Mesothelial cell of epicardium (in vitro differentiated cells): ENCODE measurements at regions not wholly inside any gene's neighbourhood (a gene's known extent, or its start where the extent isn't known, plus 50 kb on each side); places are given as distances from the start of the nearest gene placed in this dataset.

Experiments used
- DNase-seq, 2 experiments: peaks; one replicate each; pipeline ENCODE4 v3.0.0; 2021; ENCODE audit warnings: low spot score in 2 of 2; ENCODE audit not compliant: unreplicated experiment in 2 of 2
- H3K27ac Mint-ChIP-seq: 2 replicates; pipeline ENCODE4 v1.8.0; 2021; ENCODE audit warnings: mixed read lengths
- H3K27me3 Mint-ChIP-seq: 2 replicates; pipeline ENCODE4 v1.8.0; 2021; ENCODE audit warnings: low read depth, mixed read lengths
- H3K36me3 Mint-ChIP-seq: 2 replicates; pipeline ENCODE4 v1.8.0; 2021; ENCODE audit warnings: mixed read lengths
- H3K4me1 Mint-ChIP-seq: 2 replicates; pipeline ENCODE4 v1.8.0; 2021; ENCODE audit warnings: mixed read lengths
- H3K4me3 Mint-ChIP-seq: 2 replicates; pipeline ENCODE4 v1.8.0; 2021; ENCODE audit warnings: mild to moderate bottlenecking, moderate library complexity, mixed read lengths
- H3K9me3 Mint-ChIP-seq: 2 replicates; pipeline ENCODE4 v1.8.0; 2021; ENCODE audit warnings: mixed read lengths
- CTCF ChIP-seq: fragments of 200-600 bp; sonication (generic); IDR thresholded peaks from one replicate; pipeline ENCODE4 v1.5.0; 2021; ENCODE audit warnings: antibody characterized with exemption; ENCODE audit not compliant: unreplicated experiment

GRCh38 chr9:113769412-113769811 is 106.7 kb upstream of the ZNF618 start:
- Mint-ChIP-seq H3K27me3 (peaks cover 42% of the 10 kb centered on the region), H3K9me3 (peaks cover 4% of the 10 kb centered on the region), H3K4me3 (no peak overlapping the region), H3K4me1 (no peaks in the 10 kb centered on the region), H3K36me3 (no peaks in the 10 kb centered on the region), H3K27ac (no peak overlapping the region)
- TF ChIP-seq CTCF: no peak
- DNase-seq: no peak

- no peak overlapping the region for H3K27ac Mint-ChIP-seq
- no peaks in the 10 kb centered on the region for H3K4me1 Mint-ChIP-seq
- no peak for TF ChIP-seq CTCF
- no peaks in the 10 kb centered on the region for H3K36me3 Mint-ChIP-seq
- H3K9me3 Mint-ChIP-seq: peaks cover 4% of the 10 kb centered on the region
- DNase-seq: no peak
- H3K27me3 Mint-ChIP-seq: peaks cover 33% of the 10 kb centered on the region
- no peak overlapping the region for H3K4me3 Mint-ChIP-seq
These were observed 105.7 kb upstream of the ZNF618 start for GRCh38 chr9:113770396-113770795.

- H3K36me3 Mint-ChIP-seq: no peaks in the 10 kb centered on the region
- peaks cover 4% of the 10 kb centered on the region for H3K9me3 Mint-ChIP-seq
- TF ChIP-seq CTCF: no peak
- DNase-seq: no peak
- H3K27ac Mint-ChIP-seq: no peak overlapping the region
- H3K4me3 Mint-ChIP-seq: no peak overlapping the region
- H3K27me3 Mint-ChIP-seq: peaks cover 28% of the 10 kb centered on the region
- no peaks in the 10 kb centered on the region for H3K4me1 Mint-ChIP-seq
These were observed 104.9 kb upstream of the ZNF618 start for GRCh38 chr9:113771199-113771598.

- no peak for DNase-seq
- H3K27me3 Mint-ChIP-seq: peaks cover 19% of the 10 kb centered on the region
- no peaks in the 10 kb centered on the region for H3K9me3 Mint-ChIP-seq
- H3K4me3 Mint-ChIP-seq: no peak overlapping the region
- H3K4me1 Mint-ChIP-seq: no peaks in the 10 kb centered on the region
- H3K27ac Mint-ChIP-seq: no peak overlapping the region
- TF ChIP-seq CTCF: no peak
- H3K36me3 Mint-ChIP-seq: no peaks in the 10 kb centered on the region
These were observed 103.8 kb upstream of the ZNF618 start for GRCh38 chr9:113772121-113772810.

GRCh38 chr9:113774963-113775362 is 101.1 kb upstream of the ZNF618 start:
- Mint-ChIP-seq H3K9me3 (no peaks in the 10 kb centered on the region), H3K36me3 (no peaks in the 10 kb centered on the region), H3K27ac (no peak overlapping the region), H3K4me3 (no peak overlapping the region), H3K4me1 (no peaks in the 10 kb centered on the region), H3K27me3 (peaks cover 5% of the 10 kb centered on the region)
- DNase-seq: no peak
- TF ChIP-seq CTCF: no peak

GRCh38 chr9:113775749-113776148 is 100.4 kb upstream of the ZNF618 start:
- Mint-ChIP-seq H3K27ac (no peak overlapping the region), H3K4me1 (no peaks in the 10 kb centered on the region), H3K27me3 (peaks cover 9% of the 10 kb centered on the region), H3K9me3 (no peaks in the 10 kb centered on the region), H3K4me3 (no peak overlapping the region), H3K36me3 (no peaks in the 10 kb centered on the region)
- DNase-seq: no peak
- no peak for TF ChIP-seq CTCF
